ENCODE measurements at regions not wholly inside any gene's neighbourhood (a gene's known extent, or its start where the extent isn't known, plus 50 kb on each side); places are given as distances from the start of the nearest gene placed in this dataset.
"Not testable (repeated sequence)": the region's sequence is repeated elsewhere in the genome, so short reads cannot be mapped to it uniquely, and the experiment has no call there.

DNA sequence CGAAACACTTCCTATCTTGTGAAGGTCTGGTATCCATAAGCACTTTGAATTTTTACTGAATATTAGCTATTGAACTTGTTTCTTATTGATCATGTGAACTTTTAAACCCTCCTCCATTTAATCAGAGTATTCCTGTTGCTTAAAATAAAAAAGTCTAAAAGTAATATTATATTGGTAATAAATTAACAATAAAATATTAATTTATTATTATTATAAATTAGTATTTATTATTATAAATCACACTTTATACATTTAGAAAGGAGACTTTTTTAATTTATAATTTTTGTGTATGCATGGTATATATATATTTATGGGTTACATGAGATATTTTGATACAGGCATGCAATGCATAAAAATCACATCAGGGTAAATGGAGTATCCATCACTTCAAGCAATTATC, 295.4 kb upstream of the NETO1 start:
- peak; percentile 10 for FAIRE-seq

DNA sequence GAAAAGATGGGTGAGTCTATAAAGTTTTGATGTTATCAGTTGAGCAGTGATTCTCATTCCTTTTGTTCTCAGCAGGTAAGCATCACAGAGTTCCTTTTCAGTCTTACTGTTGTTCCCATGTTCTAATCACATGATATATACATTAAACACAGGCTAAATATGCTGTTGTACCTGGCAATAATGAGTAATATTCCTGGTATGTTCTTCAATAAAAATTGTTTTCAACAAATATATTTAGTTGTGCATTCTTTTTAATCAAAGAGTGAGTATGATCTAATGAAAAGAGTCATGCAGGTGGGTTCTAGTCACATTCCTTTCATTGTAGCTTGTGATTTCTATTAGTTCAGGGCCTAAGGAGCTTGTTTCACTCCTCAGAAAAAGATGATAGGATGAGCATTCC, 288.3 kb upstream of the NETO1 start:
- no peak for FAIRE-seq

DNA sequence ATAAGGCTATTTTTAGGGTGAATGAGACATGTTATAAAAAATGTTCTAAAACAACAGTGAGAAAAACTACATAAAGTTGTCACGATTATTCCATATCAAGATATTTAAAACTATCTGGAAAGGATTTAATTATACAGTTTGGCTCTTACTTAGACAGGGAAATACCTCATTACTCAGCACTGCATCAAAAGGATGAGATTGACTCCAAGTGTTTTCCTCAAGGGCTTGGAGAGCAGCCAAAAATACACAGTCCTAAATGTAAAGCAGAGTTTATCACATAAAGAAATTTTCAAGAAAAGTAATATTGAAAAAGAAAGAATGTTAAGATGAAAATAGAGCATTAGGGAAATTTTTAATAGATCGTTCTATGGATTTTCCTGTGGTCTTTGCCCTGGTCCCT, 285.5 kb upstream of the NETO1 start:
- FAIRE-seq = no peak

DNA sequence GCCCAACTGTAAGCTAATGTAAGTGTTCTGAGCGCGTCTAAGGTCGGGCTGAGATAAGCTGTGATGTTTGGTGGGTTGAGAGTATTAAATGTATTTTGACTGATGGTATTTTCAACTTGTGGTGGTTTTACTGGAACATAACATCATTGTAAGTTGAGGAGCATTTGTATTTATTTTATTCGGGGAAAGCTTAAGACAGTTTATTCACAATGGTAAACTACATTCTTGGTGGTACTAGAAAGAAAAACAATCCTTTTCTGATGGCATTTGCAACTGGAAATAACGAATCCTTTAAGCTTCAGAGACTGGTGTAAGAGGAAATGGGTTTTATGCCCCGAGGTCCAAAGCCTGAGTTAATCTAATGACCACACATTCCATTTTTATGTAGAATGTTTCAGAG, 283.3 kb upstream of the NETO1 start:
- no peak for FAIRE-seq

DNA sequence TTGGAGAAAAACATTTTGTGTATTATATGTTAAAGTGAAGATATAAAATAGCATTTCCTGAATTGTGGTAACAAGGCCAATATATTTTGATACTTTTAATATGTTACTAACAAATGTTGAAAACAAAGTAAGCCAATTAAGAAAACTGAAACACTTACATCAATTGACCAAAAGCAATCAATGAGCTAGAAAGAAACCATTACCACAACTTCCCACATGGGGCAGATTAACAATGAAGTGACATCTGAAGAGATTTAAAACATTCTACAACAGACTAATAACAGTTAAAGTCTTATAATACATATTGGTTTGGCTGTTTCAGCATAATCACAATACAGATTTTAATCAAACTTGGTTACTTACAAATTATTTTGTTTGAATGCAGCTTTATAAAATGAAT, 282.4 kb upstream of the NETO1 start:
- FAIRE-seq = no peak

DNA sequence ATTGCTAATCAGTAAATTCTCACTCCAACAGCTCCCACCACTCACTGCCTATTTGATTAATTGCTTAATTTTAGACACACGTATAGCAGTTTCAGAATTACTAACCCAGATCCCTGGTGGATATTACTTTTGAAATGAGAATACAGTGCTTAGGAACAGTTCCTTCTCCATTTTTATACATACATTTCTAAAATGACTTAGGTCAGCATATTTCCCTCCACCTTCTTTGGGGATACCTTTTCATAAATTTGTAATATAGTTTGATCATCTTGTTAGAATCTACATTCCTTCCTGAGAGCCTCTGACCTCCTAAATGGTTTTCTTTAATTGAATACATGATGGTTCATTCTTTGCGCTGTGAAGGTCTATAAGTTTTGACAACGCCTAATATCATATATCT, 279.8 kb upstream of the NETO1 start:
- no peak for FAIRE-seq

DNA sequence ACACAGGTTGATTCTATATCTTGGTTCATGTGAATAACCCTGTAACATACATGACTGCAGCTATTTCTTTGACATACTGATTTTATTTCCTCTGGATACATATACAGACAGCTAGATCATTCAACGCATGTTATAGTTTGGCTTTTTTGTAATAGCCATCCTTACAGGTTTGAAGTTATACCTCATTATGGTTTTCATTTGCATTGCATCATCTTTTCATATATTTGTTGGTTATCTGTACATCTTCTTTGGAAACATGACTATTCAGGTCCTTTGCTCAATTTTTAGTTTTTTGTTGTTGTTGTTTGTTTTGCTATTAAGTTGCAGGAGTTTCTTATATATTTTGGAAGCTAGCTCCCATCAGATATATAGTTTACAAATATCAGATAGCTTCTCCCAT, 276.2 kb upstream of the NETO1 start:
- no peak for FAIRE-seq

DNA sequence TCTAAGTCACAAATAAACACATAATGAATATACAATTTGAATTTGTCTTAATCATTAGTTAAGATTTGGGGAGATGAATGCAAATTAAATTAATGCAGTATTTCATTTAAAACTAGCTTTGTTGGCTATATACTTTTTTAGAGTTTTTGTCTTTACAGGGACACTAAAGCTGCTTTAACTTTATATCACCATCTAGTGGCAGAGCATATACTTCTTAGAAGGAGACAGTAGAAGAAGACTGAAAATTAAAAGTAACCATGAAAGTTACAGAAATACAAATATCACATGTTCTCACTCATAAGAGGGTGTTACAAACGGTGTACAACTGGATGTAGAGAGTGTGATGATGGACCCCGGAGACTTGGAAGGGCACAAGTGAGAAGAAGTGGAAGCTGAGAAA, 268.3 kb upstream of the NETO1 start:
- peak; percentile 24 for FAIRE-seq

DNA sequence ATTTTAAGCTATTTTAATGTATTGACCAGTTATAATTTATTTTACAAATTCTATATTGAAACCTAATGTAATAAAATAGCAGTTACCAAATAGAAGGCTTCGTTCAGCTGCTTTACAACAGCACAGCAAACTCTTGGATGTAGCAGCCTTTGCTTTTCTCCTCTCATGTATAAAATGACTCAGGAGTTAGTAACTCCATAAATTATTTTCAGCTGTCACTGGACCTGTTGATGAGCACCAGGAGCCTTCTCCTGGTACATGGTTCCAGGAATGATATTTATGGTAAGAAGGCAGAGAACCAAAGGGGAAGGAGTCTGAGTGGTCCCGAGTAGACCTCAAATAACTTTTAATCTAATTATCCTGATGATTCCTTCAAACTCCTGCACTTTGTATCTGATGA, 256.4 kb upstream of the NETO1 start:
- FAIRE-seq = no peak

DNA sequence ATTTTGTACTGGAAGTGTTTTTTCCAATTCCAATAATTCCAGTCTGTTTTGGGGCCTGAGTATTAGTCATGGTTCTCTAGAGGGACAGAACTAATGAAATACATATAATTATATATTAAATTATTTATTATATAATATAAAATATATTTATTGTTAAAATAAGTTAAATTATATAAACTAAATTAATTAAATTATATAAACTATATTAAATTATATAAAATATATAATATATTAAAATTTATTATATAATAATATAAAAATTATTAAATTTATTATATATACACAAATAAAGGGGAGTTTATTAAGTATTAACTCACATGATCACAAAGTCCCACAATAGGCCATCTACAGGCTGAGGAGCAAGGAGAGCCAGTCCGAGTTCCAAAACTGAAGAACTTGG, 253.4 kb upstream of the NETO1 start:
- peak; percentile 89 for FAIRE-seq

DNA sequence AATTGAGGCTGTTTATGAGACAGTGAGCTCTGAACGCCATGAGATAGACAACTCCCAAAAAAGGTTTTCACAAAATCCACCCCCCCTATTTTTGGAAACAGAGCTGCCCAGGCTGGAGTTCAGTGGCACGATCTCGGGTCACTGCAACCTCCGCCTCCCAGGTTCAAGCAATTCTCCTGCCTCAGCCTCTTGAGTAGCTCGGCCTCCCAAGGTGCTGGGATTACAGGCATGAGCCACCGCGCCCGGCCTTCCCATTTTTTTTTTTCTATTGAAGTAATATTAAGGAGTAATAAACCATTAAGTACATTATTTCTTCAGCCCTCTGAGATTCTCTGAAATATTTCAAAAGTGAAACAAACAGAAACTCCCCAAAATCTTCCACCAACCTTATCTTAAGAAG, 252.8 kb upstream of the NETO1 start:
- FAIRE-seq = no peak

DNA sequence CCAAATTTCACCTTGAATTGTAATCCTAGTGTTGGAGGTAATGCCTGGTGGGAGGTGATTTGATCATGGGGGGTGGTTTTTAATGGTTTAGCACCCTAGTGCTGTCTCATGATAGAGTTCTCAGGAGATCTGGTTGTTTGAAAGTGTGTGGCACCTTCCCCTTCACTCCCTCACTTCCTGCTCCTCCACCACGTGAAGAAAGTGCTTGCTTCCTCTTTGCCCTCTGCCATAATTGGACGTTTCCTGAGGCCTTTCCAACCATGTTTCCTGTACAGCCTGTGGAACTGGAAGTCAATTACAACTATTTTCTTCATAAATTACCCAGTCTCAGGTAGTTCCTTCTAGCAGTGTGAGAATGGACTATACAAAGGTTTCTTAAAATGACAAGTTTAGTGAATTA, 251.8 kb upstream of the NETO1 start:
- FAIRE-seq = no peak

DNA sequence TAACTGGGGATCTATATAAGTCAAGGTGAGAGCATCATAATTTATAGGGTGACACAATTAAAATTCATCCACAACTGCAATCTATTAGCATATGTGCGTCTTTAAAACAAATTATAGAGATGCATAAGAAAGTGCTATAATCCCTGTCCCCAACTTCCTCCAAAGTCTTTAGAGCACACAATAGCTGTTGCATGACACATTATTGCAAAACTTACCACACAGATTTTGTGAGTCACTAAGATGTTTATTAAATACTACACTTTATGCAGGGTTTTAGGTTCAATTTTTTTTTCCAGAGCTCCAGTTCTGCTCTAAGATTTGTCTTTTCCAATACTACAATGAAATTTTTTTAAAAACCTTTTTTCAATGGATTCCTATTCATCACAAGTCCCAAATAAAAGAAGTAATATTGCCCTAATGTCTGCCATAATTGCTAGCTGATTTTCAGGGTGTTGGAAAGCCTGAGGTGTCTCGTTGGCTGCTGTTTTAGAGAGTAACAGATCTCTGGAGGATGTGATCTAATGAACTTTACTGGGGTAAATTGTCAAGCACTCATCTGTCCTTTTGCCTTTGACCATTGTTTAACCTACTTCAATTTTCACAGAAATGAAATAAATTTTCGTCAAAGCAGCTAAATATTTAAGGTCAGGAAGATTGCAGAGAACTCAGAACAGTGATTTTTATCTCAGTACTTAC, 250.5 kb upstream of the NETO1 start:
- FAIRE-seq = no peak

DNA sequence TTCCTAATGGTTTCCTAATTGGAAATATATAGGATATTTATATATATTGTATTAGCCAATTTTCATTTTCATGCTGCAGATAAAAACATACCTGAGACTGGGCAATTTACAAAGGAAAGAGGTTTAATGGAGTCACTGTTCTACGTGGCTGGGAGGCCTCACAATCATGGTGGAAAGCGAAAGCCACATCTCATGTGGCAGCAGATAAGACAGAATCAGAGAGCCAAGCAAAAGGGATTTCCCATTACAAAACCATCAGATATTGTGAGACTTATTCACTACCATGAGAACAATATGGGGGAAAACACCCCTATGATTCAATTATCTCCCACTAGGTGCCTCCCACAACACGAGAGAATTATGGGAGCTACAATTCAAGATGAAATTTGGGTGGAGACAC, 242.5 kb upstream of the NETO1 start:
- no peak for FAIRE-seq

DNA sequence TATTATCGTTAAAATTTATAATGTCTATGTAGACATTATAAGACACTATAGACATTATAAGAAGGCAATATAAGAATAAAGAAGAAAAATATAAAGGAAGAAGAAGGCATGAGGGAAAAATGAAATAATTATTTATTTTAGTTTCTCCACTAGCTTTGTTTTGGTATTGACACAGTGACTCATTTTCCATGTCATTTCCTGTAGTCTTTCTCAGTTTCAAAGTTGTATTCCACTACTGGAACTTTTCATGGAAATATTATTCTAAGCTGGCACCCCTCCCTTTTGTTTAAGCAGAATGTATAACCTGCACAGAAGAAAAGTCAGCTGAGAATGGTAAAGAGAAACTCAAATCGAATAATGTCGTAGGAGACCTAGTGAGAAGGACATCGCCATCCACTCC, 234.2 kb upstream of the NETO1 start:
- FAIRE-seq = peak; percentile 38

DNA sequence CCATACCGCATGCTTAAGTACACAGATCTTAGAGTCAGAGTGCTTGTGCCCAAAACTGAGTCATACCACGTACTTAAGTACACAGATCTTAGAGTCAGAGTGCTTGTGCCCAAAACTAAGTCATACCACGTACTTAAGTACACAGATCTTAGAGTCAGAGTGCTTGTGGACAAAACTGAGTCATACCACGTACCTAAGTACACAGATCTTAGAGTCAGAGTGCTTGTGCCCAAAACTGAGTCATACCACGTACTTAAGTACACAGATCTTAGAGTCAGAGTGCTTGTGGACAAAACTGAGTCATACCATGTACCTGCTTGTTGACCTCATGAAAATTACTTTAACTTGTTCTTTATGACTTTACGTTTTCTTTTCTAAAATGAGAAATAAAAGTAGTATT, 233.7 kb upstream of the NETO1 start:
- FAIRE-seq = not testable (repeated sequence)

DNA sequence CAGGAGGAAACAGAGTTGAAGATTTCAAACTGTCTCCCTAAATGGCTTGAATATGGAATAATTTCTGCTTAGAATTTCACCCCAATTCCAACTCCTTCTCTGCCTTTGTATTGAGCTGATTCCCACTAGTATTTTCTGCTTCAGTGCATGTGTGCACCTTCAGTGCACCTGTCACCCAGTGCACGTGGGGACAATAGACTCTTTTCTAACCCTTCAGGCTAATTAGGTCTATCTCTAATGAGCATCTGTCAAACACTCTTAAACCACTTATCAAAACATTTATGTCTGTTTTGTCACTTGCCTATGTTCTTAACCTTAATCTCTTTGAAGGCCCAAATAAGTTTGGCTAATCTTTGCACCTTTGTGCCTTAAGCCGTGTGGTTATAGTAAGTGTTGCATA, 232.0 kb upstream of the NETO1 start:
- FAIRE-seq = no peak

DNA sequence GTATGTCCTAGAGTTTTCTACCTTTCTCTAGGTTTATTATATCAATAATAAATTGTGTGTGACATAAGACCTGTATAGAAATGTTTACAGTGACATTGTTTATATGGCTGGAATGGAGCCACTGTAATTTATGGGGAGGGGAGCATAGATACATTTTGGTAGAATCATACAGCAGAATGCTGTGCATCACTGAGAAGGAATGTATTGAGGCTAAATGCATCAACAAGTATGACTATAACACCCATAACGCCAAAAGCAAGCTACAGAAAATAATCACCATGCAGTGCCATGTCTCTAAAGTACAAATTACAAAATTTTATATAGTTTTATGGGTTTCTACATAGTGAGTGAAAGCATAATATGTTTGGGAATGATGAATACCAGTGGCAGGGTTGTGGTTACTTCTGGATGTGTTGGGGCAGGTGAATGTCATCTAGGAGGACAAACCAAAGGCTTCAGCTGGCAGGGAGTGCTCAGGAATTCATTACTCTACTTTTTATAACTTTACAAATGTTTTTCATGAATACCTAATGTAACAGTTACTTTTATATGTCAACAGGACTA, 226.0 kb upstream of the NETO1 start:
- FAIRE-seq = no peak

DNA sequence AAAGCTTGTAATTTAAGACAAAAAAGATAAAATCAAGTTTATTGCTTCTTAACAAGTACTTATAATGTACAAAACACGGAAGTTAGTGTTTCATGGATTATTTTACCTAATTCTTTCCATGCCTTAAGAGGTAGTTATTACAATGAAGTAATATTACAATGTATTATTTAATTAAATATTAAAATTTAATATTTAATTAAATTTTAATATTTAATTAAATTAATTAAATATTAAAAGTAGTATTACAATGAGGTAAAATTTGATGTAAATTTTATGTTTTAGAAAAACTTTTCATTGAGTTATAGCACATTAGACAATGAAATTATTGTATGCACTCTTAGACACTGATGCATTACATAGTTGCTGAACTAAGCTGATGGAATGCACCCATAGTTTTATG, 220.7 kb upstream of the NETO1 start:
- FAIRE-seq = peak; percentile 71

DNA sequence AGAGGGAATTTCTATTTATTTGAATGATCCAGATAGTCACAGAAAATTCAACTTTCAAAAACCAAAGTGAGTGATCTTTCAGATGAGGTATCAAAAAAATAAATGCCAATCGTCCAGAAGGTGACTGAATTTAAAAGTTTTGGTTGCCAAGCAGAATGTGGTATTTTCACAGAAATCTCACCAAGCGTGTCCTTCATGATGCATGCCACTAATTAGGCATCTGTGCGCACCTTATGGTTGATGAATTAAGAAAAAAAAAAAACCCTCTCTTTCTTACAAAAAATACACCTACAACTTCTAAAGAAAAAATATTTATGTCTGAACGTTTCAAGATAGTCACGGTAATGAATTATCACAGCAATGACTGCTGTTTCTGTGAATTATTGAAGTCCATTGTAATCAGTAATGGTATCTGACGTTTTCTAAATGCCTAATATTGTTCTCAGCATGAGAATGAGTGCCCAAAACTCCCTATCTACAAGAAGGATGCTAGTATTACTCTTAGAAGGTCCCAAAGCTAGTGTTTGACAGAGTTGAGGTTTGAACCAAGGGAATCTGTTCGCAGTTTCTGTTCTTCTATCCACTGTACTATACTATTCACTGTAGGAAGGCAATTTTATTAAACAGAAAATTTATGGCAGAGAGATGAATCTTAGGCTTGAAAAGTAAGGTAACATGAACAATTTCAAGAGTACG, 219.6 kb upstream of the NETO1 start:
- FAIRE-seq = no peak

DNA sequence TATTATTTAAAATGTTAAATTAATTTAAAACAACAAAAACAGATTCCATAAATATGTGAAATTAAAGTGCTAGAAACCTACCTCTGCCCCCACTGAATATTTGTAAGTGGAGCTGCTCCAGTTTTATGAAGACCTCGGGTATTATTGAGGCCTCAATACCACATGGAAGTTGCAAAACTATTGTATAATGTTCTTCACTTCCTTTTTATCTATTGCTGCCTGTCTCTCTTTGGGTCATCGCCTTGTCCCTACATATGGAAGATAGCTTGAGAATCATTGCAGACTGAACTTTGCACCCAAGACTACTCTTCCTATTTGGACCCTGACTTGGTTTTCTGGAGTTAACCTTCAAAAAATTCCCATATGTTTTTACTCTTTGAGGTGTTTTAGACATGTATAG, 212.1 kb upstream of the NETO1 start:
- FAIRE-seq = no peak

DNA sequence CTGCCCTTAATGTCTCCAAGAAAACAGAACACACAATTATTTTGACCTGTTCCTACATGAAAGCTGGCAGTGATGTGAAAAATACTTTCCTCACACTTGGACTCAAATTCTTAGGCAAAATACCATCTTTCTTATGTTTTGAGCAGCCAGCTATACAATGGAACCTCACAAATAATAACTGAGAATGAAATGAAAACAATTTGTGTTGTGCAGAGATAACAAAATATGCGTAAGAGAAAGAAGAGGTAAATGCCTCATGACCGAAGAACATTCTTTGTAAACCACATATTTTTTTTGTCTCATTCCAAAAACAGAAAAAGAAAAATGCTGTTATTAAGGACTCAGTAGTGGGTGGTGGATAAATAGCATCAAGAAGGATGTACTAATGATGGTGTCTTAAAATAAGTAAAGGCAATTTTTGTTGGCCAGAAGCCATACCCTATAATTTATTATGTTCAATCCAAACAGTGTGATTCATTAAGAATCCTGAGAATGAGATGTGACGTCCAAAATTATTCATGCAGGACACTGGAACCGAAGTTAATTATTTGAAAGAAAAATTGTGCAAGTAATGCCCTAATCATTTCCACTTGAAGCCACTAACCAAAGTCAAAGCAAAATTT, 193.0 kb upstream of the NETO1 start:
- FAIRE-seq = no peak

DNA sequence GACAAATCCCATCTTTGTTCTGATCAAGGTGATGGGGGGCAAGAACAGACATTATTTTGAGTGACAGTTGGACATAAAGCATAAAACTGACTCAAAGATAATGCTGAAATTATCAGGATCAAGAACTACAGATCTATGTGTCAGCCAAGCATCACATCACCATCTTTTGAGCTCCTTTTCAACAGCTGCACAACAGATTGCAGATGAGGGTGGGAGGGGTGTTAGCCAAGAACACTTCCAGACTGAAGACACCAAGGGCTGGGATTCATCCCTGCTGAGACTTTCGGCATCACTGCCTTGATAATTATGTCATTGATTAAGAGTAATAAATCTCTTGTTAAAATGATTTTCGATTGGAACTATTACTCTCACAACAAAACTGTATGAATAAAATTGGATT, 191.5 kb upstream of the NETO1 start:
- no peak for FAIRE-seq

DNA sequence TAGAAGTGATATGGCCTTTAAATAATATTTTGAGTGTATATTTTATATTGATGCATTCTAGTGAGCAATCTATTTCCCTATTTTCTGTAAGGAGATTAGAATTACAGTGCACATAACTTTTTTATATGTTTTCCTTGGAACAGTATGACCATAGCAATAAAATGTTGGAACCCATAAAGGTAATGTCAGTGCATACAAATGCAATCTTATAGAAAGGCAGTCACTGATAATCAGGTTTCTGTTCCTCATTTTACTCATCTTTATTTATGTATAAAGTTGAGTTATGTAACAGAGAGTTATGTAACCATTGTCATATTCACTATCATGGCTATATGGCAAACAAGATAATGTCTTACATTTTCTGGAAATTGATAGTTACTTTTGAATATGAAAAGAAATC, 179.9 kb upstream of the NETO1 start:
- FAIRE-seq = no peak

Measured in colon (tissue), 2 donors.